ENCODE measurements at regions not wholly inside any gene's neighbourhood (a gene's known extent, or its start where the extent isn't known, plus 50 kb on each side); places are given as distances from the start of the nearest gene placed in this dataset.

GRCh38 chr2:57432528-57432927 is 614.1 kb upstream of the VRK2 start:
- TF ChIP-seq, protein P1, sequence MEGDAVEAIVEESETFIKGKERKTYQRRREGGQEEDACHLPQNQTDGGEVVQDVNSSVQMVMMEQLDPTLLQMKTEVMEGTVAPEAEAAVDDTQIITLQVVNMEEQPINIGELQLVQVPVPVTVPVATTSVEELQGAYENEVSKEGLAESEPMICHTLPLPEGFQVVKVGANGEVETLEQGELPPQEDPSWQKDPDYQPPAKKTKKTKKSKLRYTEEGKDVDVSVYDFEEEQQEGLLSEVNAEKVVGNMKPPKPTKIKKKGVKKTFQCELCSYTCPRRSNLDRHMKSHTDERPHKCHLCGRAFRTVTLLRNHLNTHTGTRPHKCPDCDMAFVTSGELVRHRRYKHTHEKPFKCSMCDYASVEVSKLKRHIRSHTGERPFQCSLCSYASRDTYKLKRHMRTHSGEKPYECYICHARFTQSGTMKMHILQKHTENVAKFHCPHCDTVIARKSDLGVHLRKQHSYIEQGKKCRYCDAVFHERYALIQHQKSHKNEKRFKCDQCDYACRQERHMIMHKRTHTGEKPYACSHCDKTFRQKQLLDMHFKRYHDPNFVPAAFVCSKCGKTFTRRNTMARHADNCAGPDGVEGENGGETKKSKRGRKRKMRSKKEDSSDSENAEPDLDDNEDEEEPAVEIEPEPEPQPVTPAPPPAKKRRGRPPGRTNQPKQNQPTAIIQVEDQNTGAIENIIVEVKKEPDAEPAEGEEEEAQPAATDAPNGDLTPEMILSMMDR (conservative IDR thresholded peaks at IDR 0.05; ENCODE audit: low read length): no peak
- no peak for TF ChIP-seq EZH2phosphoT487 (IDR thresholded peaks at IDR 0.05; ENCODE audit: borderline replicate concordance)
